ENCODE measurements at regions not wholly inside any gene's neighbourhood (a gene's known extent, or its start where the extent isn't known, plus 50 kb on each side); places are given as distances from the start of the nearest gene placed in this dataset.

DNA sequence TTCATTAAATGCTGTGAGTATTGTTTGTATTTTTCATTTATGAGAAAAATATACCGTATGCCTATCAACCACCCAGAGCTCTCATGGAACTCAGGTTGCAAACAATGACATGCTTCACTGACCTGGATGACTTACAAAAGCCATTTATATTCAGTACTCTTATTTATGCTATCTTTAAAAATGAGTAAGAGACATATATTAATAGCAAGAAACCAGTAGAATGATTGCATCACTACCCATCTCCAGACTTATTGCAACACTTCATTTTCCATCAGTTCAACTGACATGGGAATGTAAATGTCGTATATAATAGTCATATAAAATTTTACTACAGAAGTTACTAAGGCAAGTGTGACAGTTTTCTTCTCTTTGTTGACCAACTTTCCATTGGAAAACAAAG lies 69.1 kb downstream of the OTP start:
- no peaks in the 10 kb centered on the region for H3K36me3 ChIP-seq (ENCODE audit: low read depth, missing control alignments)
- no peaks in the 10 kb centered on the region for H3K27me3 ChIP-seq
- 88 to 89% methylated on average over 2 of the region's 2 CpGs for WGBS, 2 donors
- DNase-seq: no peak
- H3K4me1 ChIP-seq: no peaks in the 10 kb centered on the region
- TF ChIP-seq, protein P1, sequence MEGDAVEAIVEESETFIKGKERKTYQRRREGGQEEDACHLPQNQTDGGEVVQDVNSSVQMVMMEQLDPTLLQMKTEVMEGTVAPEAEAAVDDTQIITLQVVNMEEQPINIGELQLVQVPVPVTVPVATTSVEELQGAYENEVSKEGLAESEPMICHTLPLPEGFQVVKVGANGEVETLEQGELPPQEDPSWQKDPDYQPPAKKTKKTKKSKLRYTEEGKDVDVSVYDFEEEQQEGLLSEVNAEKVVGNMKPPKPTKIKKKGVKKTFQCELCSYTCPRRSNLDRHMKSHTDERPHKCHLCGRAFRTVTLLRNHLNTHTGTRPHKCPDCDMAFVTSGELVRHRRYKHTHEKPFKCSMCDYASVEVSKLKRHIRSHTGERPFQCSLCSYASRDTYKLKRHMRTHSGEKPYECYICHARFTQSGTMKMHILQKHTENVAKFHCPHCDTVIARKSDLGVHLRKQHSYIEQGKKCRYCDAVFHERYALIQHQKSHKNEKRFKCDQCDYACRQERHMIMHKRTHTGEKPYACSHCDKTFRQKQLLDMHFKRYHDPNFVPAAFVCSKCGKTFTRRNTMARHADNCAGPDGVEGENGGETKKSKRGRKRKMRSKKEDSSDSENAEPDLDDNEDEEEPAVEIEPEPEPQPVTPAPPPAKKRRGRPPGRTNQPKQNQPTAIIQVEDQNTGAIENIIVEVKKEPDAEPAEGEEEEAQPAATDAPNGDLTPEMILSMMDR (IDR thresholded peaks at IDR 0.05): no peak
- TF ChIP-seq POLR2A (IDR thresholded peaks at IDR 0.05): no peak
- no peaks in the 10 kb centered on the region for H3K9me3 ChIP-seq
- no peak overlapping the region for H3K27ac ChIP-seq
- H3K4me3 ChIP-seq: no peak overlapping the region
- intact Hi-C loops (cut with DNase I; ENCODE audit: low total_unique reads): no loop called here

DNA sequence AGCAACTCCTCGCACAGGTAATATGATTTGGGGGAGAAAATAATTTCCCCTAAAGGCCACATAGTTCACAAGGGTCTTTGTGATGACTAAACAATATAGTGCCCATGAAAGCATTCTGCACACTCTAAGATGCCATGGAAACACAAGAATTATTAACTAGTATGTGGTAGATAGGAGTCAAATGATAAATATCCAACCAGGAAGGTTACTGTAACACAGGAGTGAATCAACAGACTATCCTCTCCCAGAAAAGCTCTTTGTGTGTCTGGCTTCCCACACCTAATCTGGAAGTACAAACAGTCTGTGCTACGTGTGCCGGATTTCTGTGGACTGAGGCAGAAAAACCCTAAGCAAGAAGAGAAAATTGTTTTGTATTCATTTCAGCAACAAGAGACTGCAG lies 70.0 kb downstream of the OTP start:
- intact Hi-C loops (cut with DNase I; ENCODE audit: low total_unique reads): no loop called here
- H3K27ac ChIP-seq: no peak overlapping the region
- WGBS, 2 donors: 59 to 72% methylated on average over 3 of the region's 3 CpGs
- no peak for DNase-seq
- TF ChIP-seq POLR2A (IDR thresholded peaks at IDR 0.05): no peak
- TF ChIP-seq, protein P1 (IDR thresholded peaks at IDR 0.05): no peak
- H3K4me1 ChIP-seq: no peaks in the 10 kb centered on the region
- no peaks in the 10 kb centered on the region for H3K27me3 ChIP-seq
- H3K4me3 ChIP-seq: no peak overlapping the region
- H3K9me3 ChIP-seq: no peaks in the 10 kb centered on the region
- no peaks in the 10 kb centered on the region for H3K36me3 ChIP-seq (ENCODE audit: low read depth, missing control alignments)

DNA sequence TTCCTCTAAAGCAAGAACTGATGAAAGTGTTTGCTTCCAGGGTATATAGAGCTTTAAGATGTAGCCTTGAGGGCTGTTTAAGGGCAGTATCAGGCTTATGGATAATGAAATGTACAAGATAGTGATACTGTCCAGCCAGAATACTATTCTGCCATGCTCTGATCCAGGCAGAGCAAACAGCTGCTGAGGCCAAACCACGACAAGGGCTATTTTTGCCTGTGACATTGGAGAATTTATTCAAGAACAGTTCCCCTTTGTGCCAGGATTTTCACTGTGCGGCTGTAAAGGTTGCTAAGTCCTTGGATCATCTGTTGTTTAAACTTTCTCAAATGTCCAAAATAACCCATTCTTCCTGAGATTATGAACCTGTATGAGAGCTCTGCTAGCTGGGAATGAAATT lies 70.4 kb downstream of the OTP start:
- no peak for DNase-seq
- TF ChIP-seq POLR2A (IDR thresholded peaks at IDR 0.05): no peak
- TF ChIP-seq, protein P1 (IDR thresholded peaks at IDR 0.05): no peak
- Histone ChIP-seq H3K36me3 (ENCODE audit: low read depth, missing control alignments) (no peaks in the 10 kb centered on the region), H3K27me3 (no peaks in the 10 kb centered on the region), H3K9me3 (no peaks in the 10 kb centered on the region), H3K4me1 (no peaks in the 10 kb centered on the region), H3K27ac (no peak overlapping the region), H3K4me3 (no peak overlapping the region)
- intact Hi-C loops (cut with DNase I; ENCODE audit: low total_unique reads): no loop called here
- WGBS, 2 donors: 41 to 50% methylated on average over 2 of the region's 2 CpGs

DNA sequence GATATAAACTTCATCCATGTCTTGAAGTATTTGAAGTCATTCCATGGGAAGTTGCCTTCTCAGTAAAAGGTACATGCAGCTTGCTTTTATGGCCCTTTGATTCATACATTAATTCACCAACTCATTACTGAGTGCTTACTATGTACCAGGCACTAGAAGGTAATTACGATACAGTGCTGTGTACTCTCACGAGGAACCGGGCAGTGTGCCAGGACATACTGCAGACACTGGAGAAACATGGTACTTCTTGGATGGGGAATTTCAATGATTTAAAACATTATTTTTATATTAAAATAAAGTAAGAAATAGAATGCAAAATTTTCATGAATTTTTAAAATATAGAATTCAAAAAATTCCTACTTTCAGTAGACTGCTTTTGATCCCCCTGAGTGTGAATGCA lies 71.4 kb upstream of the WDR41 start:
- H3K27ac ChIP-seq: no peak overlapping the region
- H3K36me3 ChIP-seq (ENCODE audit: low read depth, missing control alignments): no peaks in the 10 kb centered on the region
- H3K4me1 ChIP-seq: no peaks in the 10 kb centered on the region
- no peak for DNase-seq
- no peaks in the 10 kb centered on the region for H3K27me3 ChIP-seq
- H3K4me3 ChIP-seq: no peak overlapping the region
- no peaks in the 10 kb centered on the region for H3K9me3 ChIP-seq
- intact Hi-C loops (cut with DNase I; ENCODE audit: low total_unique reads): no loop called here
- TF ChIP-seq POLR2A (IDR thresholded peaks at IDR 0.05): no peak
- TF ChIP-seq, protein P1 (IDR thresholded peaks at IDR 0.05): no peak
- WGBS, 2 donors: 64 to 73% methylated on average over 3 of the region's 3 CpGs

DNA sequence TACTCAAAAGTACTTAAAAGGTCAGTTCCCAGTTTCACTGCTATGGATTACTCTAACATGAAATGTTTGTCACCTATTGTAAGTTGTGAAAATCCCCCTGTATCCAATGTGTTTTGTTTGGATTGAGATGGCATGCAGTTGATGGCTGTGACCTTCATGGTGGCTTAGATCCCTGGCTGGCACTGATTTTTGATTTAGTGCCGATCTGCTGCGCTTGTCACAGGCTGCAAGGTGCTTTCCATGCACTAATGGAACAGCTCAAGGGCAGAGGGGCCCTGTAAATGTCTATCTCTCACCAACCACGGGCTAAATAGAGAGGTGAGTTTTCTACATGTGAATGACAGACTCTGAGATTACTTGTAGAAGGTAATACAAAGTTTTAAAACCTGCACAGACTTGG lies 69.8 kb upstream of the WDR41 start:
- H3K27me3 ChIP-seq: no peaks in the 10 kb centered on the region
- H3K27ac ChIP-seq: no peak overlapping the region
- TF ChIP-seq, protein P1 (IDR thresholded peaks at IDR 0.05): no peak
- no peak for TF ChIP-seq POLR2A (IDR thresholded peaks at IDR 0.05)
- no peak for DNase-seq
- H3K4me3 ChIP-seq: no peak overlapping the region
- no peaks in the 10 kb centered on the region for H3K36me3 ChIP-seq (ENCODE audit: low read depth, missing control alignments)
- H3K9me3 ChIP-seq: no peaks in the 10 kb centered on the region
- WGBS, 2 donors: 60 to 65% methylated on average over 3 of the region's 3 CpGs
- intact Hi-C loops (cut with DNase I; ENCODE audit: low total_unique reads): no loop called here
- no peaks in the 10 kb centered on the region for H3K4me1 ChIP-seq
